HG03066 (cell line): ENCODE measurements at regions not wholly inside any gene's neighbourhood (a gene's known extent, or its start where the extent isn't known, plus 50 kb on each side); places are given as distances from the start of the nearest gene placed in this dataset.

Experiments
- ATAC-seq: cut with Tn5 transposase; IDR thresholded peaks from one replicate; pipeline ENCODE4 v1.9.1; 2021; ENCODE audit warnings: low read depth; ENCODE audit not compliant: unreplicated experiment

DNA sequence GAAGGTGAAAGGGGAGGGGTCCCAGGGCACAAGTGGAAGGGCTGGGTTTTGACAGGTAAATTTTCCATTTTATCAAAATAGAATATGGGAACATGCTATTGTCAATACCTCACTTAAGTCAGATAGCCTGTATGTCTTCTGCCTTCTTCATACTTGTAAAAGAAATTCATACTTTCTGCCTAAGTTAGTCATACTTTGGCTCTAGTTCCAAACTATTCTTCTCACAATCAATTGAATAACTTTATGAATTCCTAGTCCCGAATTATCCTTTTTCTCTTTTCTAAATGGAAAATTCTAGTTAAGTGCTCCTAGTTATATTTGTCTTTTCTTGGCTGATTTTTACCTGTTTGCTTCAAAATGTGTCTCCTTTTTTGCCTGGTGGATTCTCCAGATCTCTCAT, 271.4 kb downstream of the CSNK1G3 start:
- ATAC-seq: no peak

- no peak for ATAC-seq
Observed at GRCh38 chr5:123778641-123779040, 266.7 kb downstream of the CSNK1G3 start.

DNA sequence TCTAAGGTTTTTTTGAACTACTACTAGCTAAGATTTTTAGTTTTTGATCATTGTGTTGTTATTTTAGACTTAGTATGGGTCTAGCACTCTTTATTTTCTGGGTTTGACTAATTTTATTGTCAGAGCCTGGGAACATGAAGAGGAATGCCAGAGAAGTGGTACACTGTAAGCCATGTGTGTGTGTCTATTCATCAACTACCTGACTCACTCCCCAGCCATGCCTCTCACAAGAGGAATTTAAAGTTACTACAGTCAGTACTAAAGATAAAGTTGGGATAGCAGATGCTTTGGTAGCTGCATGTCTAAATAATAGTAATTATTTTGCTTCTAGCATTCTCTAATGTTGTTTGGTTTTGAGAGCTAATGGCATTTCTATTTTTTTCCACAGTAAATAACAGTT, 264.8 kb downstream of the CSNK1G3 start:
- no peak for ATAC-seq

DNA sequence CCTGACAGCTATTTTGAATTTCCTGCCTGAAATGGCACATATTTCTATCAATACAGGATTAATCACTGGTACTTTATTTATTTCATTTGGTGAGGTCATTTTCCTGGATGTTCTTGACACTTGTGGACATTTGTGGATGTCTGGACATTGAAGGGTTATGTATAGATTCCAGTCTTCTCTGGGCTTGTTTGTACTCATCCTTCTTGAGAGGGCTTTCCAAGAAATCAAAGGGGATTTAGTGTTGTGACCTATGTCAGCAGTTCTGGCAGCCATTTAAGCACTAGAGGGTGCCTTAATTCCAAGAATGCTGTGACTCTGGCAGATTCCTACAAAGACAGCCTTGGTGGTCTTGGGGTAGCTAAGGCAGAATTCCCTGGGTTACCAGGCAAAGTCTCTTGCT, 259.7 kb downstream of the CSNK1G3 start:
- no peak for ATAC-seq

DNA sequence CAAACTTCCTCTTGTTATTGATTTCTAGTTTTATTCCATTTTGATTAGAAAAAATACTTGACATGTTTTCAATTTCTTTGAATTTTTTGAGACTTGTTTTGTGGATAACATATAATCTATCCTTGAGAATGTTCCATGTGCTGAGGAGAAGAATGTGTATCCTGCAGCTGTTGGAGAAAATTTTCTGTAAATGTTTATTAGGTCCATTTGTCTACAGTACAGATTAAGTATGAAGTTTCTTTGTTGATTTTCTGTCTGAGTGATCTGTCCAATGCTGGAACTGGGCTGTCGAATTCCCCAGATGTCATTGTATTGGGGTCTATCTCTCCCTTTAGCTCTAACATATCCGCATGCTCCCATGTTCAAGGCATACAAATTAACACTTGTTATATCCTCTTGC, 251.2 kb downstream of the CSNK1G3 start:
- no peak for ATAC-seq

GRCh38 chr5:123756816-123757215, 244.8 kb downstream of the CSNK1G3 start:
- ATAC-seq: no peak

DNA sequence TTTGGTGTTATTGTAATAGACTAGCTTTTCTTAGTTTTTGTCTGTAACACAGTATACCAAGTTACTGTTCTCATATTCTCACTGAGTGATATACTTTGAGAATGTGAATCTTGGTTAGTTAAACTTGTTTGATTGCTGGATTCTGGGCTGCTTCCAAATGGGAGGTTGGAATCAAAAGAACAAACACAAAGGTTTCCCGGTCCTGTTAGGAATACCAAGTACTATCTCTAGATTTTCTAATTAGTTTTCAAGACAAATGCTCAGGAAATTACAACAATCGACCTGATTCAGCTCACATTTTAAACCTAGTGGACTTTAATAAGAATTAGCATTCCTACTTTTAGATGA, 244.3 kb downstream of the CSNK1G3 start:
- no peak for ATAC-seq

DNA sequence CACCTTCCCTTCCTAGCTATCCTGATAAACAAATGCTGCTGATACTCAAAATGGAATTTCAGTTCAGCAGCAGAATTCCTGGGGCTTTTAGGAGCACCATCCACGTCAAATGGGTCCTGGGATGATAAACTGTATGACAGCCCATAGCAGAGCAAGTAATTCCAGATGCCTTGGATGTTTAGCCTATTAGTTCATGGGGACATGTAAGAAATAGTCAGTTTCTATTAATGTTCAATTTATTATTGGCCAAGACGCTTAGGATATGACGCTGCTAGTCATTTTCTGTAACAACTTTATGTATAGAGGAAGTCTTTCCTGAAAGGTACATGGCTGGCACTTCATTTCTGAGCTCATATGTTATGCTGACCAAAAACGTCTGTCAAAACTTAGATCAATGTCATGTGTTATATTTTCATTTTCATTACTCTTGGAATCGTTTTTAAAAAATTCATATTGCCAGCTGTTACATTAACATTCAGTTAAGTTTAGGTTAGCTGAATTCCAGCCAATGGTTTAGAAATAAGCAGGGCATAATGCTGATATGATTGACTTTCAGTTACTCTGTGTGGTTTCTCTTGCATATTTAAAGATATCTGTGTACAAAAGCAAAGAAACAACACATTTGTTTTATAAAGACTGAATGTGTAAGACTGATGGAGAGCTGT, 243.8 kb downstream of the CSNK1G3 start:
- no peak for ATAC-seq

GRCh38 chr5:123754908-123755307, 242.9 kb downstream of the CSNK1G3 start:
- no peak for ATAC-seq

DNA sequence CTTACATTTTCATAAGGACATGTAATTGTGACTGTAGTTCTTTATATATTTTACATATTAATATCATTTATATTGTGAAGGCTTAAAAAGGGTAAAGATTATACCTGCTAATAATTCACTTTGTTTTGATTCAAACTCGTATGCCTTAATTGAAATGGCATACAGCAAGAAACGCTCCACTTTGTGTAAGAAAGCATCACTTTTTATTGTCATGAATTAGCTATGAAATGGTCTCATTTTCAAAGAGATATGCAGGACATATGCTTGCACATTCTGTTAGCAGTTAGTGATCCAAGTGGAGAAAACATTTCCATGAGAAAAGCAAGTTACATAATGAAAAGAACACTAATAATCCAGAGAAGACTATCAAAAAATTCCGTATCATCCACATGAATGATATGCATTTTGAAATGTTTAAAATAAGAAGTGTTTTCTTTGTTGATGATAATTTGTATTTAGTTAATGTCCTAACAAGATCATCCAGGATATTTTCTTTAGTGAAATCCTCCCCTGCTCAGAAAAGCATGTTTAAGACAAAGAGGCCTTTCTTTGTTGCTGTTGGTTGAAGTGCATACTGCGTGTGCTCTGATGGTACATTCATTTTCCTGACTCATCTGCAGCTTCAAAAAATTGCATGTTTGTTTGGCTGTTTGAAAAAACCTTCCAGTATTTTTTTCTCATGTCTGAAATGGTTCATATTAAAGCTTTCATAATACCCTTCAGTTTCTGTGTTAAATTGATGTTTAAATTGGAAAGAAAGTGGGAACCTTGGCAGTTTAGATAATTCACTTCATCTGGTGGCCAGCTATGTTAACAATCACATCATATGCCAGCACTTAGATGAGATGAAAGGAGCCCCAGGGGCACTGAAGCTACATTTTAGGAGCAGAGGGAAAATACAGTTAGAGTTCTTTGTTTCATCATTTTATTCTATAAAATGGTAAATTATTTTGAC, 242.2 kb downstream of the CSNK1G3 start:
- ATAC-seq: no peak

DNA sequence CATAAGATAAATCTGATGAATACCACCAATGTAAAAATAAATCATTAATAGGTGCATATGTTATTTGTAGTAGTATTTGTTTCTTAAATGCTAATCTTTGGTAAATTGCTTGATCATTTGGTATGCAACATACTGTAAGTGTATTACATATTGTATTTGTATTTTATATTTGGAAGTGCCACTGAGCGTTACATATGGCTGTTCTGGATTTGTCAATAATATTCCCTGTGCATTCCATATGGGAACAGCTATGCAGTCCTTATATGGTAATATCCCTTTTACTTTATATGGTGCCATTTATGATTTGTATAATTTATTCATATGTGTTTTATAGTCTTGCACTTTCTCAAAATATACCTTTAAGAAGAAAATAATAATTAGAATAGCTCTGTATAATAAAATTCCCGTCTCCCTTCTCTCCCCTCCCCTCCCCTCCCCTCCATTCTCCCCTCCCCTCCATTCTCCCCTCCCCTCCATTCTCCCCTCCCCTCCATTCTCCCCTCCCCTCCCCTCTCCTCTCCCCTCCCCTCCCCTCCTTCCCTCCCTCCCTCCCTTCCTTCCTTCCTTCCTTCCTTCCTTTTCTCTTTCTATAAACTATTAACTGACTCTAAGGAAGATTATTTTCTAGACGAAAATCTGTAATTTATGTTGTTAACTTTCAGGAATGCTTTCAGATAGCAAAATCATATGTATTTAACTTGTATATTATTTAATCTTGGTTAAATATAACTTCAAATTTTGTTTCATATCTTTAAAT, 241.4 kb downstream of the CSNK1G3 start:
- no peak for ATAC-seq

- ATAC-seq: no peak
Observed at GRCh38 chr5:123752552-123753179, 240.7 kb downstream of the CSNK1G3 start.

- ATAC-seq: no peak
Observed at GRCh38 chr5:123751670-123752069, 239.7 kb downstream of the CSNK1G3 start.

- ATAC-seq: no peak
Observed at GRCh38 chr5:123748239-123748638, 236.3 kb downstream of the CSNK1G3 start.

DNA sequence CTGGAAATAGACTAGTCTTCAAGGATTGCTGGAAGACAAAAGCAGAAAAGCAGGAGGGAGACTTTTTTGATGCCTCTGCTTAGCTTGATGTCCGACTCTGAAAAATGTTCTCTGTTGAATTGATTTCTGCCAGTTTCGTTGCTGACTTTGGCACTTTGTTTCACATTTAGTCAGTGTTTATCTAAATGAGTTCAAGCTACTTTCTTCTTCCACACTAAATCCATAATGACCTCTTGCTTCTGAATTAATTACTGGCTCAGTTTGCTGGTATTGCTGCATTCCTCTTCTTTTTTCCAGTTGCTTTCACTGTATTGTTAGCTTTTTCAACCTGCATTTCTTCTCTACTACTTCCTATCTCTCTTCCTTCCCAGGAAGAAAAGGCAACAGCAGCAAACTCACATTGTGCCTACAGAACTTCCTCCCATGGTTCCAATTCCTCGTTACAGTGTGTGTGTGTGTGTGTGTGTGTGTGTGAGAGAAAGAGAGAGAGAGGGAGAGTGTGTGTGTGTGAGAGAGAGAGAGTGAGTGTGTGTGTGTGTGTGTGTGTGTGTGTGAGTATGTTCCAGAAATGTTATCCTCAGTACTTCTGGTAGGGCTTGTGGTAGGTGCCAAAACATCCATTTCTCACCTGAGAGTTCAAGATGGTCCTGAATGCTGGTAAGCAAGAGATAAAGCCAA, 234.8 kb downstream of the CSNK1G3 start:
- no peak for ATAC-seq

GRCh38 chr5:123743990-123744583, 232.1 kb downstream of the CSNK1G3 start:
- no peak for ATAC-seq

DNA sequence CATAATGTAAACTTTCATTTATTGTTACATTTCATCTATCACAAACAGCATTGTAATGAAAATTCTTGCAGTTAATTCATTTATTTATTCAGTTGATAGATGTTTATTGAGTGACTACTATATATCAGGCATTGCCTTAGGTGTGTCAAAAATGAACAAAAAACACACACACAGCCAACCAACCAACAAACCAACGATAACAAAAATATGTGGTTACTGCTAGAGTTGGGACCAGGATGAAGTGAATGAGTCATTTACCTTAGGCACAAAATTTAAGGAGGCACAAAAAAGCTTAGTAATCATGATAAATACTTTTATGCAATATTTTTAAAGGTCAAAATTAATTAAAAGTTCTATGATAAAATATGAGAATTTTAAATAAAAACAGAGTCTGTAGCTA, 223.4 kb downstream of the CSNK1G3 start:
- no peak for ATAC-seq

GRCh38 chr5:123732257-123732656, 220.3 kb downstream of the CSNK1G3 start:
- ATAC-seq: no peak

DNA sequence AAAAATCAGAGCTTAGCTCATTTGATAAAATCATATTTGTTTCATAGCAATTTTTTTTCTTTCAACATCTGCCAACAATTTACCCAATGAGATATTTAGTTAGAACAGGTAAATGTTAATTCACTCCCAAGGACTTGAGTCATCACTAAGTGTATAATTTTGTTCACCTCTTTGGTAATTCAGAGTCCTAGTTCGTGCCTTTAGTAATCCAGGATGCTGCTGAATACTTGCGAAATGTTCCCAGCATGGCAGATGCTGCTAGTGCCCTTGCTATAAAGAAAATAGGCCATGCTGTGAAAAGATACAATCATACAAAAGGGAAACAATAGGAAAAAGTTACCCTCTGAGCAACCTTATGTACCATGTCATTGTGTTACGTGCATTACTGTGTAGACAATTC, 210.5 kb downstream of the CSNK1G3 start:
- no peak for ATAC-seq
